IPS-11a (cell line): ENCODE measurements at regions not wholly inside any gene's neighbourhood (a gene's known extent, or its start where the extent isn't known, plus 50 kb on each side); places are given as distances from the start of the nearest gene placed in this dataset.

Experiments used
- H3K4me3 ChIP-seq: one replicate; pipeline ENCODE4 v1.5.1; 2013; ENCODE audit warnings: low read depth, low read length, control low read depth

DNA sequence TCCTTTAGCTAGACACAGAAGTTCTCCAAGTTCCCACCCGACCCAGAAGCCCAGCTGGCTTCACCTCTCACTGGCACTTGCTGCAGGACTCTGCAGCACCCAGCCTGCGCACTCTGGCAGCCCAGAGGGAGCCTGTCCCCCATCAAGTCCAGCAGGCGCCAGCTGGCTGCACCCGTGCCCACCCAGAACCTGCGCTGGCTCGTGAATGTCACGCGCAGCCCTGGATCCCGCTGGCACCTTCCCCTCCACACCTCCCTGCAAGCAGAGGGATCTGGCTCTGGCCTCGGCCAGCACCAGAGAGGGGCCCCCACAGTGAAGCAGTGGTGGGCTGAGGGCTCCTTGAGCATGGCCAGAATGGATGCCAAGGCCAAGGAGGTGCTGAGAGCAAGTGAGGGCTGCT lies 187.6 kb upstream of the HAND2 start:
- H3K4me3 ChIP-seq = no peak overlapping the region

- H3K4me3 ChIP-seq = no peak overlapping the region
Observed at GRCh38 chr4:173714456-173714855, 184.4 kb upstream of the HAND2 start.

- H3K4me3 ChIP-seq = no peak overlapping the region
Observed at GRCh38 chr4:173713026-173713425, 183.0 kb upstream of the HAND2 start.

DNA sequence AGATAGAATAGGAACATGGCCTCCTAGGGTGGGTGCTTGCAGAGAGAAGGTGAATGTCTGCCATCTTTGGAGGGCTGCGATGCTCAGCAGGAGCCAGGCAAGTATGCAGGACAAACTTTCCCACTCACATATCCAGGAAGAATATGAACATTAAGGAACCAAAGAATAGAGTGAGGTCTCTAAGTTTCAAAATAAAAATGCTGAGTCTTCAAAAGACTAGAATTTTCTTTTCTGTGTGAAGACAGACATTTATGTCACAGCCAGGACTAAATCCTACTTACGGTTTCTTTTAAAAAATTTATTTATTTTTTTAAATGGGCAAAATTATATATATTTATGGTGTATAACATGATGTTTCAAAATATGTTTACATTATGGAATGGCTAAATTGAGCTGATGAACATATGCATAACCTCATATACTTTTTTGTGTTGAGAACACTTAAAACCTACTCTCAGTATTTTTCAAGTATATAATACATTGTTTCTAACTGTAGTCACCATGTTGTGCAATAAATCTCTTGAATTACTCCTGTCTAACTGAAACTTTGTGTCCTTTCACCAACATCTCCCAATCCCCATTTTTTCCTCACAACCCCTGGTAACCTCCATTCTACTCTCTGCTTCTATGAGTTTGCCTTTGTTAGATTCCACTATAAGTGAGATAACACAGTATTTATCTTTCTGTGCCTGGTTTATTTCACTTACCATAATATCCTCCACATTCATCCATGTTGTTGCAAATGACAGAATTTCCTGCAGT lies 177.8 kb upstream of the HAND2 start:
- H3K4me3 ChIP-seq = no peak overlapping the region

DNA sequence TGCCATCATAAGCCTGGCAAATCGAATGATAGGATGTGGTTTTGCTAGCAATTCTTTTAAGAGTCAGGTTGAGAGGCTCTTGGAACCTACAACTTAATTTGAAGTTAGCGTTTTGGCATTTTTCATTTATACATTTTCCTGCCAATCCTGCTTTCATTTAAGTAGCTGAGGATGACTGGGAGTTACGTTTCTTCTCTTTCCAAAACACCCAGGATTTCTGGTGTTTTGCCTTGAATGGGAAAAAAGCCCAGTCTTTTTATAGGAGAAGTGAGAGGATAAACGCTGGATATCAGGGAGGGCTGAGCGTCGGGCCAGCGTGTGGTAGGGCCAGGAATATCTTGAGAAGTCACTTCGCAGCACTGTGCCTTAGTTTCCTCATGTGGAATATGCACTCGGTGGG lies 174.2 kb upstream of the HAND2 start:
- no peak overlapping the region for H3K4me3 ChIP-seq

DNA sequence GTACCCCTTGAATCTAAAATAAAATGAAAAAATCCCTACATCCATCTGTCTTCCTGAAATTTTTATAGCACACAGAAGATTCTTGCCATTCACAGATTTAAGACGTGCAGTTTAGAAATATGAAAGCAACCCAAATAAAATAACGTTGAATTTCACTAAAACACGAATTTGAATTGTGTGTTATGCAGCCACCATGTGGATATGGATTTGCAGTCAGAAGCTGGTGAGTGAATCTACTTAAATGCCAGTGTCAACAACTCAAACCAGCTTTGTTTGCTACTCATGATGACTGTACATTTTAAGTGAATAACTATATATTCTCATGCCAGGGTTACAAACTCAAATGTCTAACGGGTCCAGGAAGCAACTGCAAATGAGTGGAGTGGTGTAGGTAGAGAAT lies 173.0 kb upstream of the HAND2 start:
- no peak overlapping the region for H3K4me3 ChIP-seq

GRCh38 chr4:173700650-173701049 lies 170.6 kb upstream of the HAND2 start:
- H3K4me3 ChIP-seq = no peak overlapping the region

DNA sequence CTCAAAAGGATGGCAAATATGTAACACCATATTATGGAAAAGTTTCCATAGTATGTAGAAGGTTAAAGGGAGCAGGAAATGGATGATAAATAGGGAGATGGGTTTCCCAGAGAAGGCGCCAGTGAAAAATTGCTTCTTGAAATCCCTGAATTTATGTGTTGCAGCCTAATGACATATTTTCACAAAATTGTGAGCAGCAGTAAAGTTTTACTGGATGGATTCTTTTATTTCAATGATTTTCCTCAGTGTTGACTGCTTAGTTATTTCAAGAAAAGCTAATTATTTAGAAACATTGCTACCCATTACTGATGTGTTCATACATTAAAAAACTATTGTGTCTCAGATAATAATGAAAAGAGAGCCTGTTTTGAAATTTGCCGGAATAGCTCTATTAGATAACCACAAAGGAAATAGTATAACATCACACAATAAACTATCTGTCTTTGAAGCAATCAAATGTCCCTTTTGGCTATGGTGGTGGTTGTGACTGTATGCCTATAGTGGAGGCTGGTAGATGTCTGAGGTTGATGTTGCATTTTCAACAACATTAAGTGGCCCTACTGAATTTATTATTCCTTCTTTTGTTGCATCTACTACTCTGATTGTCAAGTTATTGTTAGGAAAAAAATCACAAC lies 169.9 kb upstream of the HAND2 start:
- no peak overlapping the region for H3K4me3 ChIP-seq

DNA sequence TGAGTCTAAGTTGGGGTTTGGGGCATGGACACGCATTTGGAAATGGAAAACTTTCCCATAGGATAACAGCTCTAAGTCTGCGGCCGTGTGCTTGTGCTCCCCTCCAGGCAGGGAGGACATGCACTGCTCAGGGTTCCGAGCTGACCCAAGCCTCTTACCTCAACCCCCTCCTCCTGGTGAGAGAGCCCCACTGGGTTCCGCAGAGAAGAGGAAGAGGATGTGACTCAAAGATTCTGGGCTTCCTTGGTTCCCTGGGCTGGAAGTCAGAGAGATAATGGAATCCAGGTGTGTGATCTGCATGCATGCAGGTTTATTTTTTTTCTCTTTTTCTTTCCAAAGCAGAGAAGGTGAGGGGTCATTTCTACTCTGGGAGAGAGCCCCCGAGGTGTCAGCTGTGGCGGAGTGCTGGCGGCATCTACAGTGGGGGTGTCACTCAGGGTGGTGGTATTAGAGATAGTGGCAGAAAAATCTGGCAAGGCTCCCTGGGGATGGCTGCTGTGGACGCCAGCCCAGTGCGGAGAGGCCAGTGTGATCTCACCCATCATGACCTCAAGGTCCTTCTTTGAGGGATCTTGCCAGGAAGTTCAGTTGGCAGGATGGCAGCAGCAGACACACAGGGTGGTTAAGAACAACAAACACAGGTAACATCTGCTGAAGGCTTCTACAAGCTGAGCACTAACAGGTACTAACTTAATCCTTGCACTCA lies 168.7 kb upstream of the HAND2 start:
- H3K4me3 ChIP-seq = no peak overlapping the region

GRCh38 chr4:173697840-173698239 lies 167.8 kb upstream of the HAND2 start:
- no peak overlapping the region for H3K4me3 ChIP-seq

GRCh38 chr4:173696551-173696950 lies 166.5 kb upstream of the HAND2 start:
- H3K4me3 ChIP-seq = no peak overlapping the region

DNA sequence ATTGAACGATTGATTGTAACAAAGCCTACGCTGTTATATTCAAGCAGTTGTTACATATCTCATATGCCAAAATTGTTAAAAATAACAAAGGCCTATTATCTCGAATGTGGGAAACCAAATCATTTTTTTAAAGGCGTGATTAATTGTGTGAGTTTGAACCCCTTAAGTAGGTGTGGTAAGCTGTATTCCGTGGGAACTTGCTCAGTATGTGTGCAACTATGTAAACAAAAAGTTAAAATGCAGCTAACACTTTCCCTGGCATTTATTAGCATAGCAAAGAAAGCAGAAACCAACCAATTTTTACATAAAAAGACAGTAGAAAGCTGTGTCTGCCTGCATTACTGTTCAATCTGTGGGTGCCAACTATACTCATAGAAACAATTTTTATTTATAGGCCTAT lies 166.0 kb upstream of the HAND2 start:
- no peak overlapping the region for H3K4me3 ChIP-seq

DNA sequence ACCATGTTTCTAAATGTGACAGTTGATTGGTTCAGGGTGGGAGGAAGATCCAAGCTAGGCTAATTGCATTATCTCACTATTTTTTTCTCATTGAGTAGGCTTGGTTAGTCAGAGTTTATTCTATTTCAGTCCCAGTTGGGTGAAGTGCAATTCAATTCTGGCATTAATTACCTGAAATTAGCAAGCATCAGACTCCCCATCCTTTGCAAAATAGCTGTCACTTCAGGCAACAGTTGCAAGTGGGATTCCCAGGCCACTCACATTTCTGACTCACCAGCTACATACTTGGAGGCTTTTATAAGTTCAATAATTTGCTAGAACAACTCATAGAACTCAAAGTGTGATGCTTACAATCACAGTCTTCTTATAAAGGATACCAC lies 155.8 kb upstream of the HAND2 start:
- no peak overlapping the region for H3K4me3 ChIP-seq

DNA sequence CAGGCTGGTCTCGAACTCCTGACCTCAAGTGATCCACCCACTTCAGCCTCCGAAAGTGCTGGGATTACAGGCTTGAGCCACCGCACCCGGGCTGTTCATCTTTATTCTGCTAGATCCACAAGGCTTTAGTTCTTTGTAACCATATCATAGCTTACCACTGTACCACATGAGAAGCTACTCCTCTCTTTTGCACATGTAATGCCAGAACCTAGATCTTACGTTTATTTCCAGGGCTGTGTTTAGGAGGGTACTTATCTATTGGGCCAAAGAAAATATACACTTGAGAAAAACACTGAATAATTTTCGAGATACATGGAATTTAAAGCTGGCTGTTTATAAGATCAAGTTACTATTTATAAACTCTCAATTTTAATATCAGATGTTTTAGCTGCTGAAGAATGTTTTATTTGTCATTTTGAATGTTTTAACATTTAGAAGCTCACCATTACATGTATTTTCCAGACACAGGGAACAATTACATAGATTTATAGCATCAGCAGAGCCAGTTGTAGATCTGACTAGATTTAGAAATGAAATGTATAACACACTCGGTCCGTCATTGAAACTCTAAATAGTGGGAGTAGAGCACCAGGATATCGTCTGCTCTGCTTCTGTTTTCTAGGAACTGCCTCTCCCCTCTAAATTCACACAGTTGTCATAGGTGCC lies 155.3 kb upstream of the HAND2 start:
- H3K4me3 ChIP-seq = no peak overlapping the region

DNA sequence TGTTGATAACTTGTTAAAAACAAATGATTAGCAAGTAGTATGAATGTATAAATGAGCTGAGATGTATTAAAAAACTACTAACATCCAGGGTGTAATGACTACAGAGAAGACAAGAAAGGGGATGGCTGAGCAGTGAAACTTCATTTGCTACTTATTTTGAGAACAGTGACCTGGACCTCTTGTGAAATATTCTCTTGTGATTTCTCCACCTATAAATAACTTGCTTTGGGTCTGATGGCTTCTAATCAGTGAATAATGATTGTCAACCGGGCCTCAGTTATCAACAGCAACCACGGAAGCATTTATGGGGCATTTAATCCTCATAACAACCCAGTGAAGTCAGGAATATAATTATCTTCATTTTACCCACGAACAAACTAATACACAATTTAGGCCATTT lies 154.2 kb upstream of the HAND2 start:
- no peak overlapping the region for H3K4me3 ChIP-seq

GRCh38 chr4:173682609-173683008 lies 152.6 kb upstream of the HAND2 start:
- H3K4me3 ChIP-seq = no peak overlapping the region

DNA sequence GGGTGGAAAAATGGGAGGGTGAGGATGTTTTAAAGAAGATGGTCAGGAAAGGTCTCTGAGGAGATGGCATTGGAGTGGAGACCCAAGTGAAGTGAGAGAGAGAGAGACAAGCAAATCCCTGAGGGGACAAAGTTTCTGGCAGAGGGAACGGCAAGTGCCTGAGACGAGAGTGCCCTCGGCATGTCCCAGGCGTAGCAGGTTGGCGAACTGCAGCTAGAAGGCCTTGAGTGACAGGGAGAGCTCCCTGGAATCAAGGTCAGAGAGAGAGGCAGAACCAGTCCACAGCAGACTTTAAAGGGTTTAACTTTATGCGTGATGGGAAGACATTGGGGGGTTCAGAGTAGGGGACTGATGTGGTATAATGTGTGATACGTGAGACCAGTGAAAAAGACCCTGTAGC lies 150.2 kb upstream of the HAND2 start:
- no peak overlapping the region for H3K4me3 ChIP-seq

GRCh38 chr4:173675446-173675845 lies 145.4 kb upstream of the HAND2 start:
- no peak overlapping the region for H3K4me3 ChIP-seq

DNA sequence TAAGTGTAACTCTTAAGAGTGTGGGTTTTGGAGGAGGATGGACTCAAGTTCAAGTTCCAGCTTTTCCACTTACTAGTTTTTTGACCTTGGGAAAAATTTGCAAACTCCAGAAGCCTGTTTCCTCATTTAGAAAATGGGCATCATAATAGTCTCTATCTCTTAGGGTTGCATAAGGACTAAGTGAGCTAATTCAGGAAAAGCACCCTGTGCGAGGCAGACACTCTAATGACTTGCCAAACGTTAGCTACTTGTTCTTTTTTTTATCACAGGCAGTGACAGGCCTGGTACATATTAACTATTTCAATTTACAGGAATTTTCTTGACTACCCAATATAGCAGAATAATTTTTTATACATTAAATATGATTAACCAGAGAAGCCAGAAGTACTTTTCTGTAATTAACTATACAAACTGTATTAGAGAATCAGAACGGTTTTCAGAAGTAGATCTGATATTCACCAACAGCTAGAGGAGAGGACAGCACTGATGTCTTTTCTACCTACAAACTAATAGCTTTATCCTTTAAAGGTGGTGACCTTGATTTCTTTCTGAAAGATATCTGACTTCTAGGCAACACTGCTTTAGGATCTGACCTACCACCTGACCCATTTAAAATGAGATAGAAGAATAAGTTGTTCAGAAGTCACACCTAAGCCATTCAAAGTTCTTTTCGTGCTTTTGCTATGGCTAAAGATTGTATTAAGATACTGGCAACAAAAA lies 139.6 kb upstream of the HAND2 start:
- no peak overlapping the region for H3K4me3 ChIP-seq

GRCh38 chr4:173661001-173661400 lies 131.0 kb upstream of the HAND2 start:
- H3K4me3 ChIP-seq = no peak overlapping the region

- H3K4me3 ChIP-seq = no peak overlapping the region
Observed at GRCh38 chr4:173656898-173657297, 126.9 kb upstream of the HAND2 start.
